ENCODE measurements at regions not wholly inside any gene's neighbourhood (a gene's known extent, or its start where the extent isn't known, plus 50 kb on each side); places are given as distances from the start of the nearest gene placed in this dataset.

DNA sequence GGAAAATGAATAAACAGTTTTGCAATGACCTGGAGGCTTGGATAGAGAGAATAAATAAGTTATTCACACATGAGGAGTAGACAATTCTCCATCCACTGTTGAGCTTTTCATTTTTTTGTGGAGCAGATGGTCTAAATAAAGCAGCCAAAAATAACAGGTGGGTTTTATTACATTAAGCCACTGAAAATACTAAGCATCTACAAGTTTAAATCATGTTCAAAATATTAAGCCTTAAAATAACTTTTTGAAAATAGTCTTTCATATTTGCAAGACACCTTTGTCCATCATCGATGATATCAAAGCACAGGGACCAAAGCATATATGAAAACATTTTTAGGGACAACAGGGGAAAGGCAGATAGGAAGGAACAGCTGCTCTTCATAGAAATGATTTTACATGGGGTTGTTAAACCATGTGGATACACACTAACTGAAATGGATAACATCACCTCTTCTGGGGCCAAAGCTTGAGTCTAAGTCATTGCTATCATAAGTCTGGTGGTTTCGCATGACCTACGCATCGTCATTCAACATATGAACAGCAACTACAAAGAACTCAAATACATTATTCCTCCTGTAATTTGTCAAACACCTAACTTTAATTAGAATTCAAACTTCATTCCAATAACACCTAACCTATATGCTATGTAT lies 197.6 kb upstream of the CHST9 start:
- ATAC-seq (no peak), DNase-seq (no peak)
- intact Hi-C loops (cut with DNase I, micrococcal nuclease), result no loop called here

DNA sequence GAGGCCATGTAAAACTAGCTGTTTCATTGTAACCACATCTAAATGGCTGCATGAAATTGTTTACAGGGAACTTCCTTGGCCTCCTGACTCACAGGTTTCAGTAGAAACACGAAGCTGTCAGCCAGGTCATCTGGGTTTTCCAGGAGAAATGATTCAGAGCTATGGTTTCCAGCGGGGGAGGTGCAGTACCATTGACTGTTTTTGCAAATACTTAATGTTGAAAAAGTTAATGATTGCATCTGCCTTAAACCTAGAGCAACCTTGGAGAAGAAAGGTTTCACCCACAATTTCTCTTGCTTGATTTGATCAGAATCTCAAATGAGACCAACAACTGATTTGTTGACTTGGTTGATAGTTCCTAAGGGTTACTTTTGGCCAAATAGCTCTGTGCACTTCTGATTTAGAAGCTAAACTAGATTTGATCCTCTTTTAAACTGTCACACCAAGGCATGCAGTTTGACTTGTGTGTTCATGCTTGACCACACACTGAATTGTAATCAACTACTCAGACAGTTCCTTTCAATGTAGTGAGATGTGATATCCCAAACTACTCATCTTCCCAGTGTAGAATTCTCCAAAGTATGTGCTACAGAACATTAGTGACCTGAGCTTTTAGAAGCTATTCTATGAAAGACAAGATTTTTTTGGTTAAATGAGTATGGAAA lies 193.5 kb upstream of the CHST9 start:
- no peak for DNase-seq
- intact Hi-C loops (cut with DNase I, micrococcal nuclease), result no loop called here
- ATAC-seq, result no peak

DNA sequence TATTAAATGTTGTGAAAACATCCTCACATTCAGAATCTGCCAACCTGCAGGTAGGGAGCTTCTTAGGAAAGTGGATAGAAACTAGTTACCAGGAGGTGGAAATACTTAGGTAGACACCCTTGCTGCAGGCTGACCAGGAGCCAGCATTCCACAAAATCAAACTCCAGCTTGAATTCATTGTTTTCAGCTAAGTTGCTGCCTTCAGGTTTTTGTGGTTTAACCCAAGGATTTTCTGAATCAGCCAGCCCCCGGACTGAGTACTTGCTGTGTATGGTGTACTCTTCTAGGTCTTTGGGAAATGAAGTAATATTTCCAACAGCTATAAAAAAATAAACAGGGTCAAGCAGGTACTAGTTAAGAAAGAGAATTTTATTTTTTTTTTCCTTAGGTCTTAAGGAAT lies 192.1 kb upstream of the CHST9 start:
- ATAC-seq, result no peak
- intact Hi-C loops (cut with DNase I, micrococcal nuclease), result no loop called here
- DNase-seq, result no peak

DNA sequence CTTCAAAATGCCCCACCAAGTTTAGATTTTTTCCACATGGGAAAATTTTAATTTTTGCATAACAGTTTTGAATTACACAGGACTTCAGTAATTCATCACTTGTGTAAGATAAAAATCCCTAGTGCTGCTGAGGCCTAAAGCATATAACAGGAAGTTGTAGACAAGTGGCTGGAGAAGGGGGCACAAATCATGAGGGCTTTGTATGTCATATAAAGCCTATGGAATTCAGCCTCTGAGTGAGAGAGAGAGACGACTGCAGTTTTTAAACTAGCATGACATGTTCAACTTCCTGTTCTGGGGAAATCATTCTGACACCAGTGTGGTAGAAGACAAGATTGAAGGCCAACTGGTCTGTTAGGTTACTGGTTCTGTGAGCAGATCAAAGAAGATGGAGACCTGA lies 187.3 kb upstream of the CHST9 start:
- intact Hi-C loops (cut with DNase I, micrococcal nuclease), result no loop called here
- no peak for DNase-seq
- ATAC-seq, result no peak

DNA sequence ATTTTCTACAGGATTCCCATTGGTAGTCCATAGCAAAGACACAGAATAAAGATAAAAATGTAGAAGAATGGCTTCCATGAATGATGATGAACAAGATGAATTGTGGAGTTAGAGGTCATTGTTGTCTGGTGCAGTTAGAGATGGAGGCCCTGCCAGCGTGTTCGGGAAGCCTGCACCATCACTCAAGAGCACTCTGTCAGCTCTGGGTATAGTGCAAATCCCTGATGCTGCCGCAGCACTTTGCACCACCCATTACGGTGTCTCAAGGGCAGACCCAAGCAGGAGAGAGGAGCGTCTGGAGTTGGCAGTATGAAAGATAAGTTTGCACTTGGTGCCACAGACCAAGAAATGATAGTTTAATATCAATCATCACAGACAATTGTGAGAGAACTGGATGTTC lies 181.6 kb upstream of the CHST9 start:
- ATAC-seq (no peak), DNase-seq (no peak)
- intact Hi-C loops (cut with DNase I, micrococcal nuclease), result no loop called here

DNA sequence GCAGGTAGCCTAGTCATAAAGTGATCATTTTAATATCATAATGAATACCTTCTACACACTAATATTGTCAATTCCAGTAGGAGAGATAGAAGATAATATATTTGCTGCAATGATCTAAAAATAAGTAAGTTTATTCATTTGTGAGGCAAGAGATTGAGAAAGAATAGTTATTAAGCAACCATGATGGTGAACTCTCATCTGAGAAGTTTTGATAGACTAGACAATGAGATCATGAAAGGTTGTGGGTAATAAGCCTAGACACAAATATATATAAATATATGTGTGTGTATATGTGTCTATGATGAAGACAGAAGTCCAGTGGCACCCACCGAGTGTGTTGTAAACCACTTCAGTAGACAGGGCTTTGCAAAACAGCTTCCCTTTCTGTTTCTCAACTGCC lies 181.0 kb upstream of the CHST9 start:
- DNase-seq (no peak), ATAC-seq (no peak)
- intact Hi-C loops (cut with DNase I, micrococcal nuclease), result no loop called here

DNA sequence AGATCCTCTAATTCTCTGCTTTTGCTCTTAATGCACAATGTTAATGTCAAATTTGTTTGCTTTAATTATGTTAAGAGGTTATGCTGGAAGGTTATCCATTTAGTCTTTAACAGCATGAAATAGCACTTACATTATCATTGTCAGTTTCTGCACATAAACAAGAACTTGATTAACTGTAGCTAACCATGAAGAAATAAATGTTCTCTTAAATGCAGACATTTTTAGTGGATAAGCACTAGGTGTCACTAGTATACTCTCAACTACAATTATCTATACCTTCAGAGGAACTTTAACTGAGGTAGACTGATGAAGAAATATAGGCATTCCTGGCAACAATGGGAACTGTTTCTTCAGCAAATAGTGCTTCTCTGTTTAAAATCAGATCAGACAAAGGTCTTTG lies 178.8 kb upstream of the CHST9 start:
- no peak for DNase-seq
- intact Hi-C loops (cut with DNase I, micrococcal nuclease), result loop anchor here in 1 of 2 donors (5.0 kb wide), 1 partner anchor 233 kb away; no protein-coding TSS in a partner anchor

DNA sequence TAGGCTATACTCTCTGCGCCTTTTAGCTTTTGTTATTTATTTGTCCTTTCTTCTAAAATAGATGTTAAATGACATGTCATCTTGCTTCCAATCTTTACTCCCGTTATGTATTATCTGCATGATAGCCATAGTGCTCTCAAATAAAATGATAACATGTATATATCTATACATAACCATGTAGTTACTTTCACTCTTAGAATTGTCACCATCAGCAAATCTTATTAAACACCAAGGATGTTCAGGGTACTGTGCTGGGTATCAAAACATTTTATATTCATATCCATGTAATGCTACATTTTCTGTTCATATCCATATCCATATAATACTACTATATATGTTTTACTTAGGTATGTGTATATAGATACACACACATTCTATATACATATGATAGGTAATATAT lies 176.4 kb upstream of the CHST9 start:
- intact Hi-C loops (cut with DNase I, micrococcal nuclease), result loop anchor here in 1 of 2 donors (5.0 kb wide), 1 partner anchor 236 kb away; no protein-coding TSS in a partner anchor
- DNase-seq (no peak), ATAC-seq (no peak)

More for the DNA sequence above, 178.8 kb upstream of the CHST9 start:
- ATAC-seq, result no peak

DNA sequence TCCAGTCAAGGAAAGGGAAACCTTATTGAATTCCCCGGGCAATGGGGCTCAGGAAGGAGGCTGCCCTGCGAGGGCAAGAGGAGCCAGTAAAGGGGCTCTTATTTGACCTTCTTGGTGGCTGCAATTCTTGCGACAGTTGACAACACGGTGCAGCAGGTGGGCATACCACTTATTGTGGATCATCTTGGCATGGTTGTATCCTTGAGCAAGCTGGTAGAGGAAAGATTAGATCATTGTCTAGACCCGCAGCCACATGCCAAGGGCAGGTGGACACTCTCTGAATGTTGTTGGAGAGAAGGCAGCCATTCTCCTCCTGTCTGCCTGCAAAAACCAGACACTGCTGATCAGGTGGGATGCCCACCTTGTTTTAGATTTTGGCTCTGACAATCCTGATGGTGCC lies 170.2 kb upstream of the CHST9 start:
- no peak for DNase-seq
- intact Hi-C loops (cut with DNase I, micrococcal nuclease), result no loop called here
- ATAC-seq, result no peak

DNA sequence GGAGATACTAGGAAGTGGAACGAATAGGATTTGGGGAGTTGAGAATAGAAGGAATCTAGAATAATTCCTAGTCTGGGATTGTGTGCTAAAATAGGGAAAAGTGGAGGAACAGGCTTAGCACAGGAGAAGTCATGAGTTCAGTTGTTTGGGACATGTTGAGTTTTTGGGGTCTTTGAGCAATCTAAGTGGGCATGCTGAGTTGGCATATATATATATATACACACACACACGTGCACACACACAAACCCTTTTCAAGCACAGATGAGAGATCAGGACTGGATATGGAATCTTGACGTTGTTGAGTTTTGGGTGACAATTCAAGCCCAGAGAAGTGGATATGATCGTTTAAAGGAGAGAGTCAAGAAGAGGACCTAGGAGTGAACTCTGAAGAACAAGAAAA lies 168.2 kb upstream of the CHST9 start:
- ATAC-seq (no peak), DNase-seq (no peak)
- intact Hi-C loops (cut with DNase I, micrococcal nuclease), result no loop called here

DNA sequence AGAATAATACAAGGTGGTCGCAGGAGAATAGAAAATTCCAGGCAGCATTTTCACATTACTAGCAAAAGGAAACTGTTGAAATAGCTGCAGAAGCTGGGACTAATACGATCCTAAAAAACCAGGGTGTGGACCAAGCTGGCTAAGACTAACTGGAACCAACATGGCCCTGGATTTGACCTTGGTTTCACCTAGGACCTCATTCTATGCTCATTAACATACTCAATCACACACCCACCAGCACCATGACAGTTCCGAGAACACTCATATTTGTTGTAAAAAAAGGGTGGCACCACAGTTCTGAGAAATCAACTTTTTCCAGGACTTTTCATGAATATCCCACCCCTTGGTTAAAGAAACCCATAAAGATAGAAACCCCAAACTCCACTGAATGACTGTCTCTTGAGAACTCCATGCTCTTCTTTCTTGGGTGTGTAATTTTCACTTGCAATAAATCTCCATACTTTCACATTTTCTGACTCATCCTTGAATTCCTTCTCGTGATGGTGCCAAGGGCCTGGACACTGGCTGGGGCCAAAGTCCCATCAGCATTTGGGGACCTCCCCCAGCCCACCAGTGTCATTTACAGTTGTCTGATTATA lies 164.3 kb upstream of the CHST9 start:
- ATAC-seq, result no peak
- intact Hi-C loops (cut with DNase I, micrococcal nuclease), result no loop called here
- DNase-seq, result no peak

DNA sequence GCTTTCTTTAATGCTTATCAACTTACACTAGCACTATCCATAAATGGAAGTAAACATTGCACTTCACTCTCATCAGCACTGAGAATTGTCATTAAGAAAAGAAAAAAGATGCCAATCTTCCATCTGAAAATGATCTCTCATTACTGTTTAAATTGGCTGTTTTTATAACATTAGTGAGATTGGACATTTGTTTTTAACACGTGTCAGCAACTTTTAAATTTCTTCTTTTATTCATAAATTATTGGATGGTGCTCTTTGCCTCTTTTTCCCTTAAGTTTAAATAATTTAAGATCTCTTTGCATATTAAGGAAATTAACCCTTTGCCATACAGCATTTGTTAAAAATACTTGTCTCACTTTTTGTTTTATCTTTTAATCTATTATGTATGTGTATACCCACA lies 146.5 kb upstream of the CHST9 start:
- no peak for DNase-seq
- no peak for ATAC-seq
- intact Hi-C loops (cut with DNase I, micrococcal nuclease), result no loop called here

DNA sequence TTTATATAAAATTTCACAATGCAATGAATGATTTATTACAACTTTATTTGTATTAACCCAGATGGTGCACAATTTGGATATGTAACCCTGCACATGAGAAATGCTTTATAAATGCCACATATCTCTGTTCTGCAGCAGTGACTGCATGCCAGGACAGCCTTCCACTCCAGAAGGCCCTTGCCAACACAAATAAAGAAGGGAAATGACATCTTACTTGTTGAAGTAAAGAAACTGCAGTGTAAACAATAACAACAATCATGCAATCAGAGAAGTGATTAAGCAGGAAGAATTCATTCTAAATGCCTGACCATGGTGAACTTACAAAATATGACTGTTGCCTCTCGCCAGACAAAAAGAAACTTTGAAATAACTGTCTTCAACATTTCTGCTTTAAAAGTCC lies 129.9 kb upstream of the CHST9 start:
- no peak for DNase-seq
- no peak for ATAC-seq
- intact Hi-C loops (cut with DNase I, micrococcal nuclease), result no loop called here

DNA sequence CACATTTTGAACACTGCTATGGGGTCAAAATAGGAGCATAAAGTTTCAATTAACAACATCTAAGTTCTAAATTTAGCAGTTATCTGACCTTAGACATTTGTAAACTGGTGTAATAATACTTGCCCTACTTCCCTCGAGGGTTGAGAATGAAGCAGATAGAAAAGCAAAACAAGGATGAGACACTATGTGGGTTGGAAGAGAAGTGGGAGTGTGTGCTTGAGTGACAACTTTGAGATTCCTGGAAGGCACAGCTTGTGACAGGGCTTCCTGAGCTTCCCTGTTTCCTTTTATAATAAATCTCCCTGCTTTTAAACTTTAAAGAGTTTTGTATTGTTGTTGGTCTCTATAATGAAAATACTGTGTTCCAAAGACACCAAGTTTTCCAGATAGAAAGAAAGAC lies 128.6 kb upstream of the CHST9 start:
- DNase-seq (no peak), ATAC-seq (no peak)
- intact Hi-C loops (cut with DNase I, micrococcal nuclease), result no loop called here

DNA sequence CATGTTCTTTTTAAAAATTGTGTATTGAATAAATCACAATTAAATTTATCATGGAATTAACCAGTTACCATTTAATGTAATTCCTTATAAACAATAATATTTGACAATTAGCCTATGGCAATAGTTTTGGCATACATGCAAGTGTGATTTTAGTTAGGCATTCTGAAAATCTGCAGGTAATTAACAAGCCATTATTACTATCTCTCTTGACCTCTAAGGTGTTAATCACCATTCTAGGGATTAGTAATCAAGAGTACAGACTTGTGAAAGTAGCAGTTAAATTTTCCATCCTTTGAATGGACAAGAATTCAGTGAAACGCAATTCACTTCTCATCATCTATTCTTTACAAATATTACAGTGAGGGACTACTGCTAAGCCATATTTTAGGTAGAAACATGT lies 127.7 kb upstream of the CHST9 start:
- intact Hi-C loops (cut with DNase I, micrococcal nuclease), result no loop called here
- ATAC-seq (no peak), DNase-seq (no peak)

DNA sequence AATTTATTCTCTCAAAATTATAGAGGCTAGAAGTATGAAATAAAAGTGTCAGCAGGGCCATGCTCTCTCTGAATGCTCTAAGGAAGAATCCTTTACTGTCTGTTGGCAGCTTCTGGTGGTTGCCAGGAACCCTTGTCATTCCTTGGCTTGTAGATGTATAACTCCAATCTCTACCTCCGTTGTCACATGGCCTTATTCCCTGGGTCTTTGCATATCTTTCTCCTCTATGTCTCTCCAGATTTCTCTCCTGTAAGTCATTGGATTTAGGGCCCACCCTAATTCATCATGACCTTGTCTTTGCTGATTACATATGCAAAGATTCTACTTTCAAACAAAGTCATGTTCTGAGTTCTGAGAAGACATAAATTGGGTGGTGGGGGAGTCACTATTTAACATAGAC lies 127.0 kb upstream of the CHST9 start:
- ATAC-seq (no peak), DNase-seq (no peak)
- intact Hi-C loops (cut with DNase I, micrococcal nuclease), result no loop called here

DNA sequence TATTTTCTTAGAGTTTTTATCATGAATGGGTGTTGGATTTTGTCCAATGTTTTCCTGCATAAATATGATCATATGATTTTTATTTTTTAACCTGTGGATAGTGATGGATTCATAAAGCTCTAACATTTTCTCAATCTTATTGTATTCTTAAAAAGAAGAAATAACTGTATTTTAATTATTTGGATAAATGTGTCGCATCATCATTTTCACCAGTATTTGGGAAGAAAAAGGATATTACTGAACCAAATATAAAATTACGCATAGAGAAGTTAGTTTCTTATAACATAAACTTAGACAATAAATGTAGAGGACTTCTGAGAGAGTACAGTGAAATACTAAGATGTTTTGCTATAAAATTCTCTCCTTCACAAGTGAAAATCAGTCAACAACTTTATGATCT lies 126.0 kb upstream of the CHST9 start:
- intact Hi-C loops (cut with DNase I, micrococcal nuclease), result no loop called here
- DNase-seq (no peak), ATAC-seq (no peak)

DNA sequence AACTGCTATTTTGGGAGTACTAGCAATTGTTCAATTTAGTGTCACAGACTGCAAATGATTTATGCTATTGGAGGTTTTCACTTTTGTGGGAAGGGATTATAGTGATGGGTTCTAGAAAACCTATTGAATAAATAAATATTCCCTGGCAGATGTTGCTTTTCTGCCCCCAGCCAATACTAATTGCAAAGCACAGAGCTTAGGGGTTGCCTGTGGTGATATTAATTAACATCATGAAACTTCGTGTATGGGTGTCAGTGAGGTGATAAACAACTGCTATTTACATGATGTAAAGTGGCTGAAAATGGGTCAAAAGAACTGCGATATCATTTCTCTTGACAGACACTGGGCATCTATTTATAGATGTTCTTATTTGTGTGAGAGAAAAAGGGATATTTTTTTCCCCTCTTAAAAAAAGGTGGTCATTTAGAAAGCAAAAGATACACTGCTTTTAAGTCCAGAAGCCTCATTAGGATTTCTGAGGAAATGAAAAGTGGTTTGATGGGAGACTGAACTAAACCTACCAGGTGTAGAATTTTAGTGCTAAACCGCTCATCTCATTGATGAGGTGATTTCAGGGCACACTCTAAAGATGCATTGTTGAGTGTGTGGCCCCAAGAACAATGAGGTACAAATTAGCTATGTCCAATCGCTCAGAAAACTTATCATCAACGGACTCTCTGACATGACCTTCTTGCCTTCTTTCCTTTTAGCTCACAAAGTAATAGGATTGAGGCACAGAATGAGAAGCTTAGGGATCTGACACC lies 116.7 kb upstream of the CHST9 start:
- DNase-seq (no peak), ATAC-seq (no peak)
- intact Hi-C loops (cut with DNase I, micrococcal nuclease), result no loop called here

DNA sequence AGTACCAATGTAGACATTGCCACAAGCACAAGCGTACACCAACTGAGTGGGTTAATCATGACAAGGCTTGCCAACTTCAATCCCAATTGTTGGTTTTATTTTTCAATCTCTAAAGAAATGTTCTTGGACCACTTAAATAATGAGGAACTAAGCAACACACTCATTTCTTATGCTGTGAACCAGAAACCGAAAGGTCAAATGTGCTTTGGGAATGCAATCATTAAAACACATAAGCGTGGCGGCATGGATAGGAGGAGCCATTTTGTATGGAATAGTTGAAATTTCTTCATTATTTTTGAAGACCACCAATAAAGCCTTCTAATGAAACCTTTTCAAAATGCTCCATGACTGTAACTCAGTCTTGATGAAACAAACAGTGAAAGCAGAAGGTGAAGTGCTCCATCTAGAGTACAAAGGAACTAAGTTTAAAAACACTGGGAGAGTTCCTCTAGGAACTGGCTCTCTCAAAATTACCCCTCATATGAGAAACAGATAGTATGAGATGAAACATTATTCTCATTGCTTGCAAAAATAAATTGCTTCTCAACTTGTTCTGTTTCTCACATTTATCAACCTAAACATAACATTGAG lies 113.2 kb upstream of the CHST9 start:
- ATAC-seq, result no peak
- intact Hi-C loops (cut with DNase I, micrococcal nuclease), result loop anchor here in 1 of 2 donors (10.0 kb wide), 1 partner anchor 64 kb away; no protein-coding TSS in a partner anchor
- DNase-seq, result no peak

All from left colon (tissue), 2 donors.